ENCODE measurements at regions not wholly inside any gene's neighbourhood (a gene's known extent, or its start where the extent isn't known, plus 50 kb on each side); places are given as distances from the start of the nearest gene placed in this dataset.

GRCh38 chr15:62883938-62884479 is 158.5 kb upstream of the TPM1 start:
- no peak for DNase-seq (ENCODE audit: low spot score)
- peaks cover 5 to 36% (median 22%) of the 10 kb centered on the region in 4 donors for H3K4me1 ChIP-seq (ENCODE audit: control insufficient read depth in 4 of 4, insufficient read depth in 4 of 4, low read length in 3 of 4)
- H3K36me3 ChIP-seq (ENCODE audit: control insufficient read depth in 4 of 4, insufficient read depth in 3 of 4, low read depth in 1 of 4, low read length in 3 of 4): no peaks in the 10 kb centered on the region

DNA sequence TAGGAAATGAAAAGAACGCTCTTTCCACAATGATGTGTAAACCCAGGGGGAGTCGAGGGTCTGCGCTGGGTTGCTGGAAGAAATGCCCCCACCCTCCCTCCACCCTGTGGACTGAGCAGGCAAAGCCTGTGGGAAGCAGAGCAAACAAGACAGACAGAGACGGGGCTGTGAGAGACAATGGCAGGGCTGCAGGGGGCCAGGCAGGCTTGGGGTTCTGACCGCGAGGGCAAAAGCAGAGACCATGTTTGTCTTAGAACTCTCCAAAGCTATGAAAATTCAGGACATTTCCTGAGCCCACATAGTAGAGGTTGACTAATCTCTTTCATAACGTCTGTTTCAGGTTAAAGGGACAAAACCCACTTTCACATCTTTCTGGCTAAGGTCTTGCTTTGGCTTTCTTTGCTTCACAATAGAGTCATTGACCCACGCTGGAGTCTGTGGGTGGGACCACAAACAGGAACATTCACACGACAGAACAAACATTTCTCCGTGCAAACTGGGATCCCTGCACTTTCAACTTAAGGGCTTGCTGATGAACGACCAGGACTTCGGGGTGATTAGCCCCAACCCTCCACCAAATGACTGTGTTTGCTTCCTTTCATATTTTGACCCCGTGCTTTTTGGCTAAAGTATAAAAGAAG is 156.0 kb upstream of the TPM1 start:
- Histone ChIP-seq H3K4me1 (ENCODE audit: control insufficient read depth in 4 of 4, insufficient read depth in 4 of 4, low read length in 3 of 4) (peaks cover 12 to 31% (median 21%) of the 10 kb centered on the region in 4 donors), H3K27ac (ENCODE audit: low read depth in 1 of 2, low read length in 2 of 2) (peak overlapping the region; percentile 74 to 77), H3K9me3 (ENCODE audit: control insufficient read depth in 4 of 4, low read length in 3 of 4) (no peaks in the 10 kb centered on the region), H3K27me3 (ENCODE audit: control insufficient read depth in 4 of 4, insufficient read depth in 4 of 4, low read length in 3 of 4) (no peaks in the 10 kb centered on the region), H3K9ac (ENCODE audit: low read depth in 1 of 2, low read length in 2 of 2) (peak overlapping the region; percentile 15 to 45), H3K4me3 (ENCODE audit: low read depth in 1 of 3, low read length in 3 of 3) (peak overlapping the region in 1 of 3 donors; percentile 20), H3K36me3 (ENCODE audit: control insufficient read depth in 4 of 4, insufficient read depth in 3 of 4, low read depth in 1 of 4, low read length in 3 of 4) (no peaks in the 10 kb centered on the region)
- WGBS: 25% methylated on average over 13 of the region's 13 CpGs
- no peak for DNase-seq (ENCODE audit: low spot score)
- TF ChIP-seq HNF4A (conservative IDR thresholded peaks at IDR 0.05): peak; percentile 73 to 81
- peak; percentile 33 for TF ChIP-seq FOXA1 (IDR thresholded peaks at IDR 0.05)
- no peak for TF ChIP-seq EGR1 (IDR thresholded peaks at IDR 0.05; ENCODE audit: low read depth in 2 of 2)
- TF ChIP-seq RXRA (IDR thresholded peaks at IDR 0.05): peak; percentile 93 to 95
- peak; percentile 78 for TF ChIP-seq SP1 (IDR thresholded peaks at IDR 0.05)
- TF ChIP-seq CTCF (IDR thresholded peaks at IDR 0.05; ENCODE audit: low read depth, low read length, missing input control): no peak
- no peak for TF ChIP-seq ZBTB33 (IDR thresholded peaks at IDR 0.05)
- no peak for TF ChIP-seq HNF4G (IDR thresholded peaks at IDR 0.05)
- peak; percentile 44 for TF ChIP-seq YY1 (IDR thresholded peaks at IDR 0.05)
- TF ChIP-seq ATF3 (IDR thresholded peaks at IDR 0.05): no peak
- TF ChIP-seq JUND (IDR thresholded peaks at IDR 0.05): peak; percentile 58 to 71
- no peak for TF ChIP-seq GABPA (IDR thresholded peaks at IDR 0.05 in 1 of 2, conservative IDR thresholded peaks at IDR 0.05 in 1 of 2)
- TF ChIP-seq NR2F2 (IDR thresholded peaks at IDR 0.05): no peak
- peak; percentile 44 to 56 for TF ChIP-seq RAD21 (IDR thresholded peaks at IDR 0.05)
- TF ChIP-seq FOXA2 (IDR thresholded peaks at IDR 0.05): no peak
- TF ChIP-seq, protein P1, sequence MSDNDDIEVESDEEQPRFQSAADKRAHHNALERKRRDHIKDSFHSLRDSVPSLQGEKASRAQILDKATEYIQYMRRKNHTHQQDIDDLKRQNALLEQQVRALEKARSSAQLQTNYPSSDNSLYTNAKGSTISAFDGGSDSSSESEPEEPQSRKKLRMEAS (IDR thresholded peaks at IDR 0.05): peak; percentile 70

More at GRCh38 chr15:62883938-62884479, 158.5 kb upstream of the TPM1 start:
- Histone ChIP-seq H3K9ac (ENCODE audit: low read depth in 1 of 2, low read length in 2 of 2) (no peak overlapping the region), H3K9me3 (ENCODE audit: control insufficient read depth in 4 of 4, low read length in 3 of 4) (no peaks in the 10 kb centered on the region), H3K27ac (ENCODE audit: low read depth in 1 of 2, low read length in 2 of 2) (no peak overlapping the region), H3K4me3 (ENCODE audit: low read depth in 1 of 3, low read length in 3 of 3) (no peak overlapping the region), H3K27me3 (ENCODE audit: control insufficient read depth in 4 of 4, insufficient read depth in 4 of 4, low read length in 3 of 4) (no peaks in the 10 kb centered on the region)
- TF ChIP-seq ATF3 (IDR thresholded peaks at IDR 0.05) (no peak), ZBTB33 (IDR thresholded peaks at IDR 0.05) (no peak), YY1 (IDR thresholded peaks at IDR 0.05) (no peak), HNF4A (conservative IDR thresholded peaks at IDR 0.05) (no peak), EGR1 (IDR thresholded peaks at IDR 0.05; ENCODE audit: low read depth in 2 of 2) (no peak), TAF1 (conservative IDR thresholded peaks at IDR 0.05) (no peak), FOXA1 (IDR thresholded peaks at IDR 0.05) (no peak)
- WGBS: 88% methylated on average over 7 of the region's 7 CpGs

Data from liver (tissue), 8 donors.